Hematopoietic multipotent progenitor cell (in vitro differentiated cells): ENCODE measurements at regions not wholly inside any gene's neighbourhood (a gene's known extent, or its start where the extent isn't known, plus 50 kb on each side); places are given as distances from the start of the nearest gene placed in this dataset.
A peak's percentile ranks its signal among the peaks of the same experiment; 100 is the strongest.

Experiments
- DNase-seq, 3 donors: peaks; one replicate each; pipeline ENCODE4 v3.0.0-alpha.2; 2011 to 2015; ENCODE audit warnings: low read depth in 2 of 3, low spot score in 2 of 3

- no peak for DNase-seq
These were observed 94.9 kb upstream of the RBBP8 start for GRCh38 chr18:22838221-22838620.

- peak in 1 of 3 donors; percentile 12 for DNase-seq
These were observed 94.4 kb upstream of the RBBP8 start for GRCh38 chr18:22838639-22839277.

GRCh38 chr18:22839340-22839821 is 93.7 kb upstream of the RBBP8 start:
- DNase-seq = no peak

GRCh38 chr18:22840606-22841144 is 92.5 kb upstream of the RBBP8 start:
- DNase-seq = no peak

GRCh38 chr18:22841840-22842239 is 91.3 kb upstream of the RBBP8 start:
- no peak for DNase-seq

GRCh38 chr18:22844190-22844589 is 88.9 kb upstream of the RBBP8 start:
- no peak for DNase-seq

- no peak for DNase-seq
These were observed 88.5 kb upstream of the RBBP8 start for GRCh38 chr18:22844628-22845027.

- DNase-seq = peak in 2 of 3 donors; percentile 17 to 38
These were observed 86.9 kb upstream of the RBBP8 start for GRCh38 chr18:22846088-22846683.

GRCh38 chr18:22846697-22847096 is 86.4 kb upstream of the RBBP8 start:
- no peak for DNase-seq

GRCh38 chr18:22847392-22847791 is 85.7 kb upstream of the RBBP8 start:
- DNase-seq = no peak

GRCh38 chr18:22847867-22848451 is 85.2 kb upstream of the RBBP8 start:
- no peak for DNase-seq

- DNase-seq = no peak
These were observed 84.5 kb upstream of the RBBP8 start for GRCh38 chr18:22848615-22849014.

GRCh38 chr18:22856870-22857269 is 76.3 kb upstream of the RBBP8 start:
- DNase-seq = no peak

- DNase-seq = no peak
These were observed 75.0 kb upstream of the RBBP8 start for GRCh38 chr18:22858121-22858520.

GRCh38 chr18:22860807-22861206 is 72.3 kb upstream of the RBBP8 start:
- no peak for DNase-seq

- DNase-seq = no peak
These were observed 67.6 kb upstream of the RBBP8 start for GRCh38 chr18:22865354-22866116.

- DNase-seq = no peak
These were observed 64.3 kb upstream of the RBBP8 start for GRCh38 chr18:22868831-22869230.

- peak in 1 of 3 donors; percentile 2 for DNase-seq
These were observed 61.2 kb upstream of the RBBP8 start for GRCh38 chr18:22871809-22872525.

- DNase-seq = peak in 1 of 3 donors; percentile 33
These were observed 60.1 kb upstream of the RBBP8 start for GRCh38 chr18:22872900-22873537.

- DNase-seq = no peak
These were observed 53.8 kb upstream of the RBBP8 start for GRCh38 chr18:22879293-22879692.
